Frontal cortex (tissue), 3 donors: ENCODE measurements at regions not wholly inside any gene's neighbourhood (a gene's known extent, or its start where the extent isn't known, plus 50 kb on each side); places are given as distances from the start of the nearest gene placed in this dataset.
"Not testable (repeated sequence)": the region's sequence is repeated elsewhere in the genome, so short reads cannot be mapped to it uniquely, and the experiment has no call there.

Experiments
- DNase-seq, 2 donors: peaks; one replicate each; pipeline ENCODE4 v3.0.0; 2012; ENCODE audit warnings: low spot score in 2 of 2
- FAIRE-seq: peaks from 2 replicates; lab custom pipeline; 2012; peaks lifted over from hg19 to GRCh38; lab: Jason Lieb, UNC
- donor health status: control.
- donor health status: control.
- donor health status: control.

DNA sequence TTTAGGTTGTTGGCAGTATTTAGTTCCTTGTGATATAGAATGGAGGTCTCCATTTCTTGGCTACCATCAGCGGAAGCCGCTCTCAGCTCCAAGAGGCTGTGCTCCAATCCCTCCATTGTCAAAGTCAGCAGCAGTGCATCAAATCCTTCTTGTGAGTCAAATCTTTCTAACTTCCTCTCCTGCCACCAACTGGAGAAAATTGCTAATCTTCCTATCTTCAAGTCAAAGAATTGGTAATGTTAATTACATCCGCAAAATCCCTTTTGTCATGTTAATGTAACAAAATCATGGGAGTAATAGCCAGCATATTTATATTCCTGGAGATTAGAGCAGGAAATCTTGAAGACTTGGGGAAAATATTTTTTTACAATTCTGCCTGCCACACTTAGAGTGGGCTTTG is 436.4 kb upstream of the DYNLRB2 start:
- no peak for FAIRE-seq
- DNase-seq: no peak

DNA sequence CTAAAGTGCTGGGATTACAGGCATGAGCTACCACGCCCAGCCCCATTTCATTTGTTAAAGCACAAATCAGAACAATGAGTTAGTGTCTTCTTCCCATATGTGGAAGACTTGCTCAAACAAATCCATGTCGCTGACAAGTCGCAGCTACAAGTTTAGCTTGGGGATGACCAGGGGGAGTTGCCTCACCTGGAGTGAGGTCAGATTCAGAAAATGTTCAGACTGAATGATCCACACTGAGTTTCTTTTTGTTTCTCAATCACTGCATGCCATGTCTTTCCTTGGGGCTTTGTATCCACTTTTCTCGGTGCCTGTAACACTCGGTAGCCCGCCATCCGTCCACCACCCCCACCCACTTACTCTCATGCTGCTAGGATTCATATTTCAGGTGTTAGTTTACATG is 437.3 kb upstream of the DYNLRB2 start:
- no peak for DNase-seq
- FAIRE-seq: no peak

GRCh38 chr16:80100846-80101451 is 439.8 kb upstream of the DYNLRB2 start:
- no peak for DNase-seq
- FAIRE-seq: no peak

- FAIRE-seq (no peak), DNase-seq (no peak)
Measured at GRCh38 chr16:80100186-80100585, 440.6 kb upstream of the DYNLRB2 start.

DNA sequence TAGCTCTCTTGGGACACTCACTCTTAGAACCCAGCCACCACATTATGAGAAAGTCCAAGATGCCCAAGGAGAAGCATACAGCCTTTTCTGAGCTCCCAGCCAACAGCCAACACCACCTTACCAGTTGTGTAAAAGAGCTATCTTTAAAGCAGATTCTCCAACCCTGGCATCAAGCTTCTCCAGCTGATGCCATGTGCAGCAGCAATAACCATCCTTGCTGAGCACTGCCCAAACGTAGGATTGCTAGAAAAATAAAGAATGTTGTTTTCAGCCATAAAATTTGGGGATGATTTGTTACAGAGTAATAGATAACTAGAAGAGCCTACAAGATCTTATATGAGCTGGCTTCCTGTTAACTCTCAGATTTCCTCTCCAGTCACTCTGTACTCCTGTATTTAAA is 443.7 kb upstream of the DYNLRB2 start:
- no peak for DNase-seq
- no peak for FAIRE-seq

- FAIRE-seq: no peak
- no peak for DNase-seq
Measured at GRCh38 chr16:80092681-80093080, 448.1 kb upstream of the DYNLRB2 start.

- FAIRE-seq, DNase-seq: not testable (repeated sequence)
Measured at GRCh38 chr16:80091453-80091852, 449.3 kb upstream of the DYNLRB2 start.

- DNase-seq (no peak), FAIRE-seq (no peak)
Measured at GRCh38 chr16:80085606-80086005, 455.2 kb upstream of the DYNLRB2 start.

- DNase-seq (peak; percentile 22 to 31), FAIRE-seq (no peak)
Measured at GRCh38 chr16:80084614-80085013, 456.2 kb upstream of the DYNLRB2 start.

DNA sequence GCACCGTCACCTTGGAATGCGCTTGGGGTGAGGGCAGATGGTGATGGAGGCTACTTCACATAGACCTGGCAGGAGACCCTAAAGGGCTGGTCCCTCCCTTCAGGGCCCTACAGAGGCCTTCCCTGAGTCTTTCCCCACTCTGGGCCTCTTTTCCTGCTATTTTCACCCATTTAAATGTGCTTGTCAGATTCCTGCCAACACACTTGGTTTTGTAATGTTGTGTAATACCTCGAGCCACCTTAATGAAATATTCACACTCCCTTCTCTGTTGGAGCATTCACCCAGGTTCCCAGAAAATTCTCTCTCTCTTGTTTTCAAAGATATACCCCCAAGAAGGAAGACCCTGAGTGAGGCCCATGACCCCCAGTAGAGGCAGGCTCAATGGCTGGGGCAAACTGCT is 456.6 kb upstream of the DYNLRB2 start:
- no peak for FAIRE-seq

DNA sequence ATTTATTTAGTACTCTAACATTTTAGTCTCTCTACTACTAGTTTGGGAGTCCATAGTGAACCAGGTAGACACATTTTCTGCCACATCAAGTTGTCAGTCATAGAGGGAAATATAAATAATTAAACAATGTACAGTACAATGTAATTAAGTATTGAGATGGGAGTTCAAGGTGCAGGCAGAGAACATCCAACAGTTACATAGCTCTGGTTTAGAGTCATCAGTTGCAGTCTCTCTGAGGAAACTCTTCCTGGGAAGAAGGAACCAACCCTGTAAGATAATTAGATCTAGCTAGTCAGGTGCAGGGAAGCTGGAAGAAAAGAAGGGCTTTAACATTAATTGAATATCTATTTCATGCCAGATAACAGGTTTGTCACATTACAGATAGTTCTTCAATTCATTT is 457.9 kb upstream of the DYNLRB2 start:
- no peak for DNase-seq

More for the DNA sequence above, 456.6 kb upstream of the DYNLRB2 start:
- DNase-seq: no peak

DNA sequence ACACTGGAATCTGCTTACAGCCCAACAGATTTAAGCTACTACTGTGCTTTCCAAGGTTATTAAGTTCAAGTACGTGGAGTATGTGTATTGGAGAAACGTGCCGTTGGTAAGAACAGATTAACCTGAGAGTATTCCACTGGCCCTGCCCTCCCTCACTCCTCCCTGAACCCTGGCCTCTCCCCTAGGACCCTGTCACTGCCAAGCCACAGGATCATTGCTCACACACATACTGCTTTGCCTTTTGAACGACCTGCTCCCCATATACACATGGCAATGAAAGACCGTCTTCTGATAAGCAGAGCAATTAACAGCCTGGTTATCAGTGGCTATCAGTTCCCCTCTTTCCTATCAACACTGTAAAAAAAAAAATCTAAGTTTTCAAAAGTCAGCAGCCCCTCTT is 458.9 kb upstream of the DYNLRB2 start:
- FAIRE-seq: no peak
- DNase-seq: no peak

More for the DNA sequence above, 457.9 kb upstream of the DYNLRB2 start:
- FAIRE-seq: no peak

DNA sequence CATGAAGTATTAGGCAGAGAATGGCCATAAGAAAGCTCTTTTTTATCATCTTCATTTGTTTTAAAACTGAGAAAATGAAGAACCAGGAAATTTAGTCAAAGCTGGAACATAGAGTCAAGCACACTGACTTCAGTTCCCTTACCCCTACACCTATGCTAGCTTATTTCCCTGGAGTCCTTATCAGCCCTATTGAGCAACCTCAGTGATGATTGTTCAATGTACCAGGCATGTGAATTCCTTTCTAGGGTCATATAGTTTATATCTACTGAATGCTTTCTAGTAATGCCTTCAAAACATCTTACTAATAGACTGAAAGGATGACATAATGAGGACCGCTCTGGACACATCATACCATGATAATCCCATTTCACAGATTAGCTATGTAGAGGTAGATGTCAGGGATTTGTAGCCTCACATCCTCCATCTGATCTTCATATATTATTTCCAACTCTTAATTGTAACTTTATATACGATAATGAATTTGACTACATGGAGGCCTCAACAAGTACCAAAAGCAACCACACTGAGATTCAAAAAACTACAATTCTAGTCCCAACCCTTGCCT is 460.4 kb upstream of the DYNLRB2 start:
- FAIRE-seq (no peak), DNase-seq (no peak)

DNA sequence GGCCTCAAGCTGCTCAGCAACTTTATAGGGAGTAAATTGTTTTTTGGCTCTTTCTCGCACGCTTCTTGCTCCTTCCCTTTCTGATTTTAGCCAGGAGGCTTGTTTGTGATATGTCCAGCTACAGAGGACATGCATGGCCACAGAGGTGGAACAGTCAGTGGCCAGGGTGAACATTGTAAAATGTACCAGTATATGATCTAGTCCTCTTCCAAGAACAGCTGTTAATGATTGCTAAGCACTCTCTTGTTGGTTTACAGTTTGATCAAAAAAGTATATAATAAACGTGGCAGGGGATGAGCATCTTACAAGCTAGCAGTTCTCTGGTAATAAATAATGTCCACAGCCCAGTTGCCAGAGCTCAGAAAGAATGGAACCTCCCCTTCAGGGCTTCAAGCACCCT is 461.7 kb upstream of the DYNLRB2 start:
- FAIRE-seq: no peak
- no peak for DNase-seq

- DNase-seq (no peak), FAIRE-seq (no peak)
Measured at GRCh38 chr16:80077696-80078095, 463.1 kb upstream of the DYNLRB2 start.

- no peak for FAIRE-seq
- DNase-seq: no peak
Measured at GRCh38 chr16:80074329-80074728, 466.5 kb upstream of the DYNLRB2 start.

DNA sequence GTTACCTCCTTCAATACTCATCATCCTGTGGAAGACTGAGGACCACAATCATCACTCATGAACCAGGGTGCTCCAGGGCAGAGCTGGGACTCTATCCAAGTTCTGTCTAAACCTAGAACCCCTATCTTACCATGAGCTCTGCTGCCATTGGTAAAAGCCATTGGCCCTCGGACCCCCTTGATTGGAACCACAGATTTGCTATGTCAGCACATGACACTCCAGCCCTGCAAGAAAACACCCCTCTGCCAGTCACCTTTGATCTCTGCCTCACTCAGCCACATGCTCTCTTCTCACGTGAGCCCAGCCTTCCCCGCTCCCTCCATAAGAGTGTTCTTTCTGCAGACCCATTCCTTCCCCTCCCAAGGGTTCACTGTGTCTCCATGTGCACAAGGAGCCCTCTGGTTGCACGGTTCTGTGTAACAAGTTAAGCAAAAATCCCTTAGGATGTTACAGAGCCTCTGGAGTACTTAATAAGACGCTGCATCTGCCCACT is 468.8 kb upstream of the DYNLRB2 start:
- FAIRE-seq (no peak), DNase-seq (no peak)

GRCh38 chr16:80066805-80067580 is 466.5 kb upstream of the MAF start:
- no peak for DNase-seq
- FAIRE-seq: no peak

GRCh38 chr16:80065541-80065940 is 465.0 kb upstream of the MAF start:
- no peak for FAIRE-seq

GRCh38 chr16:80063713-80064069 is 463.2 kb upstream of the MAF start:
- no peak for DNase-seq
- FAIRE-seq: no peak

More at GRCh38 chr16:80065541-80065940, 465.0 kb upstream of the MAF start:
- no peak for DNase-seq

DNA sequence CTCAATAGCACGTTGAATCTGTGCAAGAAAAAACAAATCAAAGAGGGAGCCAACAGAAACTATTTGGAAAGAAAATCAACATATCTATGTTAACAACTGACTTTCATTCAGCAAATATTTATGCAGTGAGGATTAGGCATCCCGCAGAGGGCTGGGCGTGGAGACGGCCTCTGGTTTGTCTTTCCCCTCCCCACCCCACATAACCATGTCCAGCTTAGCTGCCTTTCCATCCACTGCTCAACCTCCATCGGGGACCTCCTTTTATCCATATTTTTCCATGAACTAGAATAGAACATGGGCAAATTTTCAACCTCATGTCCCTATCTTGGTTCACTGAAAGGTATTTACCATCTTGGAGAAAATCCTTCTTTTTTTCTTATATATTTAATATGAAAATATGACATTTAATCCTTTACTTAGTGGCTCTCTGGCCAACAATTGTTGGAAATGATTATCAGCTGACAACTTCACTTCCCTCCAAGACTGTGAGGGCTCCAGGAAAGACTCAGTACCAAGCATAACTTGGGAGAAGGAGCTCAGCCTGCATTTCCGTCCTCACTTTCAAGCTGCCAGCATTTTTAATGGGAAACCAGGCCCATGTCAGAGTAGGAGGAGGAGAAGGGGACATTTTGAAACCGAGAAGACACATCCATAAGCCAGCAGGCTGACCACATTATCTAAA is 462.6 kb upstream of the MAF start:
- no peak for DNase-seq
- no peak for FAIRE-seq
